C4-2B (cell line): ENCODE measurements at regions not wholly inside any gene's neighbourhood (a gene's known extent, or its start where the extent isn't known, plus 50 kb on each side); places are given as distances from the start of the nearest gene placed in this dataset.

Experiments
- H3K27ac ChIP-seq: fragments of 450-650 bp; 2 replicates; pipeline ENCODE4 v1.5.1; 2017
- ZFX ChIP-seq: fragments of 450-650 bp; IDR thresholded peaks from 2 replicates; pipeline ENCODE4 v1.6.1; 2017
- TF ChIP-seq, protein P1 (sequence below): fragments of 450-650 bp; conservative IDR thresholded peaks from 2 replicates; pipeline ENCODE4 v1.5.1; 2017; ENCODE audit warnings: mild to moderate bottlenecking

DNA sequence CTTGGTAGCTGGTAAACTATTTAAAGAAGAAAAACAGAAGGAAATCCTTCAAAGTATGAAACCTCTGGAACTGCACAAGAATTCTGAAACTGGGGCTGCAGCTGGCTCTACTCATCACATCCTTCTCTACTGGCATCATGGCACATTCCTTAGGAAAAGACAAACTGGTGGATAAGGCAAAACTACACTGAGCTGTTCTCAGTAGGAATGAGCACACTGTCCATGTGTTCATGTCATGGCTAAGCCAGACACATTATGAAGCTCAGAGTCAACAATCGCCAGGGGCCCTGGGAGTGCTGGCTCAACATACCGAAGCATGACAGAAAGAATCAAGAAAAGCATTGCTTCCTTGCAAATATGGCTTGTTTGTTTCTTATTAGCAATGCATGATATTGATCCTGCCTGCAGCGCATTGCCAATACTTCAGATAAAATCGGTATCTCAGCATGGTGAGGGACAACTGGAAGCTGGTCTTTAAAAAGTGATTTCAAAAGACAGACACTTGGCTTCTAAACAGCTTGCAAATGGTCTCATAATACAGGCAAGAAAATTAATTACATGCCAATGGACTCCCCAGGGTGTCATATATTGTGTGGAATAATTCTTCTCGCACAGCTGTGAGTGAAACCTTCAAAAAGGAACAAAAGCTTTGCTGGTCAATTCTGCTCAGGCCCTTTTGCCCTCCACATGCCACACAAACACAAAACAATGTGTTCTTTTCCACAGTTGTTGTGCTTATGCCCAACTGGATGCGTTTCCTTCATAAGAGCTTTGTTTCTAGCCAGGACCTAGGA lies 300.2 kb upstream of the VCX start:
- no peak for TF ChIP-seq ZFX
- TF ChIP-seq, protein P1, sequence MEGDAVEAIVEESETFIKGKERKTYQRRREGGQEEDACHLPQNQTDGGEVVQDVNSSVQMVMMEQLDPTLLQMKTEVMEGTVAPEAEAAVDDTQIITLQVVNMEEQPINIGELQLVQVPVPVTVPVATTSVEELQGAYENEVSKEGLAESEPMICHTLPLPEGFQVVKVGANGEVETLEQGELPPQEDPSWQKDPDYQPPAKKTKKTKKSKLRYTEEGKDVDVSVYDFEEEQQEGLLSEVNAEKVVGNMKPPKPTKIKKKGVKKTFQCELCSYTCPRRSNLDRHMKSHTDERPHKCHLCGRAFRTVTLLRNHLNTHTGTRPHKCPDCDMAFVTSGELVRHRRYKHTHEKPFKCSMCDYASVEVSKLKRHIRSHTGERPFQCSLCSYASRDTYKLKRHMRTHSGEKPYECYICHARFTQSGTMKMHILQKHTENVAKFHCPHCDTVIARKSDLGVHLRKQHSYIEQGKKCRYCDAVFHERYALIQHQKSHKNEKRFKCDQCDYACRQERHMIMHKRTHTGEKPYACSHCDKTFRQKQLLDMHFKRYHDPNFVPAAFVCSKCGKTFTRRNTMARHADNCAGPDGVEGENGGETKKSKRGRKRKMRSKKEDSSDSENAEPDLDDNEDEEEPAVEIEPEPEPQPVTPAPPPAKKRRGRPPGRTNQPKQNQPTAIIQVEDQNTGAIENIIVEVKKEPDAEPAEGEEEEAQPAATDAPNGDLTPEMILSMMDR = no peak
- H3K27ac ChIP-seq = no peak overlapping the region

DNA sequence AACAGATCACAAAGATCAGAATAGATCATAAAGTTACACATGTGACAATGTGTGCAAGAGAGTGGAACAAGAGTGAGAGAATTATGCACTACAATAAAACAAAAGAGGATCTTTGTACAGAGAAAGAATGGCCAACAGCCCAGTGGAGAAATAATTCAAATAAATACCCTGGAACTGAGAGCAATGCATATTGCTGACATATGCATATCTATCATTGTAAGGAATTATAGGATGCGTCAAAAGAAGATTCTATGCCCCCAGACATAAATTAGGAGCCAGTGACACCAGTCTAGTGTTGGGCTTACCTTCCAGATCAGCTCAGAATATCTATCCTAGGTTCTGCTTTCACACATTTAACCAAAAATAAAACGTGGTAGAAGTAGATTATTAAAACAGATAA lies 320.1 kb upstream of the VCX start:
- no peak overlapping the region for H3K27ac ChIP-seq
- TF ChIP-seq, protein P1 = no peak
- no peak for TF ChIP-seq ZFX

DNA sequence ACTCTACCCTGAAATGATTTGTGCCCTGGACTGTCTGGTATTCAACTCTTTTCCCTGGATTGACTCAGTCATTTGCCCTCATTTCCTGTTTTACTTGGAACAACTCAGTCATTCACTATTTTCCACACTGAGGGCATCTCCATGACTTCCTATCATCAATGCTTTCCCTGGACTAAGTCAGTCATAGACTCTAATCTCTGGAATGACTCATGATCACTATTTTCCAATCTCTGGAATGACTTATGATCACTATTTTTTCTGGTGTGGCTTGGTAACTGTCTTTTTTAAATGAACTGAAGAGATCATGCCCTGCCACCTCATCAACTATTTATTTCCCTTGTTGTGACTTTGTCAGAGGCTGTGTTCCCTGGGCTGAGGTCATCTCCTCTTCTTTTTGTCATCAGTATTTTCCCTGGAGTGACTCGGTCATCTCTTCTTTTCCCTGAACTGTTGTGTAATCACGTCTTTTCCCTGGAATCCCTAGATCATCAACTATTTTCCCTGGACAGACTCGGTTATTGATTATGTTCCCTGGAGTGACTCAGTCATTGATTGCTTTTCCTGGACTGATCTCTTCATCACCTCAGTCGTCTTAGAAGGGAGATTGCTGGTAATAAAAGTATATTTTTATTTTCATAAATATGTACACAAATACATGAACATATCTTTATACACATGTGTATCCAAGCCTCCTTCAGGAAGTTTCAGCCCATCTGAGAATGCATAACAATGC lies 327.1 kb upstream of the VCX start:
- no peak for TF ChIP-seq ZFX
- TF ChIP-seq, protein P1 = no peak
- H3K27ac ChIP-seq = no peak overlapping the region

DNA sequence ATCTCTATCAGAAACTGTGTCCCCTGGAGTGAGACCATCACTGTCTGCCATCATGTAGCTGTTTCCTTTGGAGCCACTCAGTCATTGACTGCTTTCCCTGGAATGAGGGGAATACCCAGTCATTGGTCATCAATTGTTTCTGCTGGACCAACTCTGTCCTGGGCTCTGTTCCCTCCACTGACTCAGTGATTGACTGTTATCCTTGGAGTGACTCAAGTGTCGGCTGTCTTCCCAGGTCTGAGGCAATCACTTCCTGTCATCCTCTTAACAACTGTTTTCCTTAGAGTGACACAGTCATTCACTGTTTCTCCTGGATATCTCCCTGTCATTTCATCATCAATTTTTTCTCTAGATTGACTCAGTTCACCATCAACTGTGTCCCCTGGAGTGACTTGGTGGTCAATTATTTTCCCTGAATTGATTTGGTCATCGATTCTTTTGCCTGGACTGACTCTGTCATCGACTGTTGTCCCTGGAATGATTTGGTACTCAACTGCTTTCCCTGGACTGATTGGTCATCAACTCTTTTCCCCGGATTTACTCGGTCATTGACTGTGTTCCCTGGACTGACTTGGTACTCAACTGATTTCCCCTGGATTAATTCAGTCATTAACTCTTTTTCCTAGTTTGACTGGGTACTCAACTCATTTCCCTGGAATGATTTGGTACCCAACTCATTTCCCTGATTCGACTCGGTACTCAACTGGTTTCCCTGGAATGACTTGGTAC lies 327.9 kb upstream of the VCX start:
- H3K27ac ChIP-seq = no peak overlapping the region
- no peak for TF ChIP-seq ZFX
- TF ChIP-seq, protein P1 = no peak

DNA sequence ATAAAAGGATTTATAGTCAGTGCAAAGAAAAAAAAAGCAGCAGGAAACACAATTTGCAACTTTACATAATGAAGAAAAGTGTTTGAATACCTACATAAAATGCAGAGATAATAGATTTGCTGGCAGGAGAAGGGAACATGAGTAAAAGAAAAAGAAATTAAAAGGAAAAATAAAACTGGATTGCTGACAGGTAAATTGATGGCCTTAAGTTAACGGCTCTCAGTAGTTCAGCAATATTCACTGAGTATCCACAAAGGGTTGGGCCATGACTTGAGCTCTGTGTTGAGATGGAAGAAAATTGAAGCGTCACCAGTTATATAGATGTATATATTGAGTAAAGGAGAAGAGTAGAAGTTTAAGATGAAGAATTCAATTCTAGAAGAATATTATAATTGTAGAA lies 330.1 kb upstream of the VCX start:
- TF ChIP-seq ZFX = no peak
- TF ChIP-seq, protein P1 = no peak
- H3K27ac ChIP-seq = no peak overlapping the region

DNA sequence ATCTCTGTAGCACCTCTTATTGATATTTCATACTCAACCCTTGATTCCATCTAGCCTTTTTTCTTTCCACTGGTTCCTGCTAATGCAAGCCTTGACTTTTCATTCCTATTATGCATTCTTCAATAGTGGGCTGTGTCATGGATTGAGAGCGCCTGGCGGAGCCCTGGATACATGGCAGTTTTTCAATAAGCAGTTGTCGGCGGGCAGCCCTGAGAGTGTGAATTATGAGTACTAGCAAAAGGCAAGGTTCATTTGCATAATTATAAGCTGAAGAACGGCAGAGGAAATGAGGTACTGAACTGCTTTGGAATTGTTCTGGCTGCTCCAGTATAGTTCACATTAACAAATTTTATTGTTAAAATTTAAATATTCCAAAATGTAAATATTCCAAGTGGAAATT lies 339.7 kb upstream of the VCX start:
- TF ChIP-seq, protein P1 = no peak
- TF ChIP-seq ZFX = no peak
- no peak overlapping the region for H3K27ac ChIP-seq

DNA sequence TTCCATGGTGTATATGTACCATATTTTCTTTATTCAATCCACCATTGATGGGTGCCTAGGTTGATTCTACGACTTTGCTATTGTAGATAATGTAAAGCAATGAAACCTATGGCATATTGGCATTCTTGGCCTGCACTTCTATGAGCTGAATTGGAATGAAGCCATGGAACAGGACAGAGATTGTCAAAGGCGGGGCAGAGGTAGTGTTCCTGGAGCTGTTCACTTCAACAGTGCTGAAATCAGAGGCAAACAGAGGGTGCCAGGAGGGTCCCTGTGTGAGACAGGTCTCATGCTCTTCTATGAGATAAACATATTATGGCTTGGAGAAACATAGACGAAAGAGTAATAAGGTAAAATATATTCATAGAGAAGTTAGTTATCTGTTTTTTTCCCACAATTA lies 342.6 kb upstream of the VCX start:
- TF ChIP-seq ZFX = no peak
- TF ChIP-seq, protein P1 = no peak
- H3K27ac ChIP-seq = no peak overlapping the region
